Muscle layer of duodenum (tissue), 2 donors: ENCODE measurements at regions not wholly inside any gene's neighbourhood (a gene's known extent, or its start where the extent isn't known, plus 50 kb on each side); places are given as distances from the start of the nearest gene placed in this dataset.
"Not testable (repeated sequence)": the region's sequence is repeated elsewhere in the genome, so short reads cannot be mapped to it uniquely, and the experiment has no call there.

Experiments
- H3K27ac ChIP-seq: one replicate; pipeline ENCODE4 v1.7.0; 2013; ENCODE audit warnings: mild to moderate bottlenecking, low read length
- H3K27me3 ChIP-seq: one replicate; pipeline ENCODE4 v1.7.0; 2013; ENCODE audit warnings: low read depth, mild to moderate bottlenecking, control low read depth, low read length
- H3K36me3 ChIP-seq, 2 donors: one replicate each; pipeline ENCODE4 v1.7.0; 2013; ENCODE audit warnings: low read length in 2 of 2, control low read depth in 1 of 2, mild to moderate bottlenecking in 1 of 2; ENCODE audit not compliant: insufficient read depth in 2 of 2, control insufficient read depth in 1 of 2
- H3K4me1 ChIP-seq, 2 donors: one replicate each; pipeline ENCODE4 v1.7.0; 2013; ENCODE audit warnings: low read length in 2 of 2, mild to moderate bottlenecking in 2 of 2, control low read depth in 1 of 2, moderate library complexity in 1 of 2; ENCODE audit not compliant: insufficient read depth in 2 of 2, control insufficient read depth in 1 of 2
- H3K4me3 ChIP-seq, 2 donors: one replicate each; pipeline ENCODE4 v1.7.0; 2013; ENCODE audit warnings: low read length in 2 of 2, low read depth in 1 of 2, mild to moderate bottlenecking in 1 of 2
- H3K9me3 ChIP-seq, 2 donors: one replicate each; pipeline ENCODE4 v1.7.0; 2013; ENCODE audit warnings: low read length in 2 of 2, control low read depth in 1 of 2, mild to moderate bottlenecking in 1 of 2; ENCODE audit not compliant: control insufficient read depth in 1 of 2
- donor health status: healthy.

DNA sequence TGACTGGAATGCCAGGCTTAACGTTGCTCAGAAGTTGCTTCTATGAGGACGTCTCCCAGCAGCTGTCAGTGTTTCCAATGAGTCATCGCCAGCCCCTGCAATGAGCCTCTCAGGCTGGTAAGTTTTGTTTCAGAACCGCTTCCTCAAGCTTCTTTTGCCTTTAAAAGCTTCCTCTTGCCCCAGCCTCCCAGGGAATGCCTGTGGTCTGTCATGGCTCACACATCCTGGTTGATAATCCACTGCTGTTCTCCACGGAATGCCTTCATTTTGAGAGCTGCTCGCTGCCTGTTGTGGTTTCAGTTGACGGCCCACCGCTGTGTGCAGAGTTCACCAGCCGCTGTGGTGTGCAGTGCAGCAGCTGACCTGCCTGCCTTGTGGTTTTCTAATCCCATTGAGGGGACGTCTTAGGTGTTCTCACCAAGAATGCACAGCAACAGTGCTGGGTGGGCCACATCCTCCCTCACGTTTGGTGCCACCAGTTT, 96.4 kb downstream of the RTP5 start:
- no peaks in the 10 kb centered on the region for H3K27me3 ChIP-seq
- H3K4me1 ChIP-seq = no peaks in the 10 kb centered on the region
- H3K27ac ChIP-seq = no peak overlapping the region
- H3K36me3 ChIP-seq = no peaks in the 10 kb centered on the region
- H3K4me3 ChIP-seq = peak overlapping the region in 1 of 2 donors; percentile 10
- H3K9me3 ChIP-seq = no peaks in the 10 kb centered on the region

DNA sequence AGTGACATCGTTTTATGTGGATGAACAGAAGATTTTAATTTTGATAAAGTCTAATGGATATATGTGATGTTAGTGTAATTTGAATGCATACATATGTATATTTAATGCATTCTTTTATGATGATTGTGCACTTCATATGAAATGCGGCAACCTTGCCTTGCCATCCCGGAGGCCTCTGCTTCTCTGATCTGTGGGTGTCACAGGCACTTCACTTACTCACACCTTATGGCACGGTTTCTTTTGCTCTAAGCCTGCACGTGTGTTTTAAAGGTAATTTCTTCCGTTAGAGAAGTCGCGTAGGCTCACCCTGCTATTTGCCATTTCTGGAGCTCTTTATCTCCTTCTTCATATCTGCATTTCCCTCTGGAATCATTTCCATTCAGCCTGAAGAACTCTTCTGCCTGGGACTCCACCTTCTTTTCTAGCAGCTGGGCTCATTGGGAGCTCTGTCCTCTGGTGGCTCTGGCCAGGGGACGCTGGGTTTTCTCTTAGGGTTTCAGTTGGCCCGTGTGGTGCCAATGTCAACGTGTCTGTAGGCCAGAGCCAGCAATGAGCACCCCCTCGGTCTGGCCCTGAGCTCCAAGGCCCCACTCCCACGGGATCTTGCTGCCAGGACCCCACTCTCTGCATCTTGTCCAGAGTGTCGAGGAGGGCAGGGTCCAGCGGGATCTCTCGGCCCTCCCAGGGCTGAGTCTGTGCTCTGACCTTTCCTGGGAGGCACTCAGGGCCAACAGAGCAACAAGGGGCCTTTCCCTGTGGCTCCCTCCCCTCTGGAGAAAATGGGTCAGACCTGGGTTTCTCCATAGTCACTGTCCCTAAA, 97.3 kb downstream of the RTP5 start:
- peaks cover 0 to 7% of the 10 kb centered on the region in 2 donors for H3K36me3 ChIP-seq

DNA sequence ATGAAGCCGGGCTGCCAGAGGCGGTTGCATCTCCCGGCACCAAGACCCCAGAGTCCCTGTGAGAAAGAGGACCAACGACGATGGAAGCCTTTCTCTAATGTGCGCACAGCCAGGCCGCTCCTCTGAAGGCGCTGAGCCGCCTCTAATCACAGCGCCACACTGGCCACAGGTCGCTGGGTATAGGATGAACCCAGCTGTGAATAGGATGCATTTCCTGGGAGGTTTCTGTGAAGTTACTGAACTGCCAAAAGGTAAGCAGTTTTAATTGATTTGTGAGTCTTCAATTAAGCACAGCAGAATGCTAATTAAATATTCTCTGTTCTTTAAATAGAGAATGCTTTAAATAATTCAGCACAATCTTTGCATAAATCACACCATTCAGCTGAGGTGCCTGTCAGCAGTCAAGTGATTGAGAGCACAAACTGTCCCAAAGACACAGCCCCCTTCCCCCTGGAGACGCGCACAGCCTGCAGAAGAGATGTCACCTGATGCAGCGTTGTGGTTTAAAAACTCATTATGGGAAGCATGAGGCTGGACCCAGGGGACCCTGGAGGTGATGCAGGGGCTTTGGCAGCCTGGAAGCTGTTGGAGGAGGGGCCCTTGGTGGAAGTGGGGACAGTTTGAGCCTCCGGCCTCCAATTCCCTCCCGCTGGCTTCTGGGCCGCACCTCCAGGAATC, 98.1 kb downstream of the RTP5 start:
- Histone ChIP-seq H3K4me3 (no peak overlapping the region), H3K36me3 (peaks cover 0 to 12% of the 10 kb centered on the region in 2 donors), H3K9me3 (no peaks in the 10 kb centered on the region), H3K27ac (no peak overlapping the region), H3K27me3 (no peaks in the 10 kb centered on the region), H3K4me1 (no peaks in the 10 kb centered on the region)

More for the DNA sequence above, 97.3 kb downstream of the RTP5 start:
- Histone ChIP-seq H3K4me1 (no peaks in the 10 kb centered on the region), H3K27ac (no peak overlapping the region), H3K9me3 (no peaks in the 10 kb centered on the region), H3K4me3 (no peak overlapping the region), H3K27me3 (no peaks in the 10 kb centered on the region)

DNA sequence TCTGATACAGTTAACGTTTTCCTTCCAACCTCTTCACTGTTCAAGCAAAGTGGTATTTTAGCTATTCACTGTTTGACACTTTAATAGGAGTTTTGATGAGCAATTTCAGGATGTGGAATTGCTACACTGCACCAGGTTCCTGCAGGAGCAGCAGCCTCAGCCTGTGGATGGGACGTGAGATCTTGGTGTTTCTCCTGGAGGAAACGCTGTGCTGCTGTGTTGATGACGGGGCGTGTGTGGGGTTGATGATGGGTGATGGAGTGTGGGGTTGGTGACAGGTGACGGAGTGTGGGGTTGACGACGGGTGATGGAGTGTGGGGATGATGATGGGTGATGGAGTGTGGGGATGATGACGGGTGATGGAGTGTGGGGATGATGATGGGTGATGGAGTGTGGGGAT, 98.9 kb downstream of the RTP5 start:
- H3K9me3 ChIP-seq = no peaks in the 10 kb centered on the region
- H3K27ac ChIP-seq = no peak overlapping the region
- no peak overlapping the region for H3K4me3 ChIP-seq
- peaks cover 0 to 15% of the 10 kb centered on the region in 2 donors for H3K36me3 ChIP-seq
- H3K27me3 ChIP-seq = no peaks in the 10 kb centered on the region
- H3K4me1 ChIP-seq = no peaks in the 10 kb centered on the region

DNA sequence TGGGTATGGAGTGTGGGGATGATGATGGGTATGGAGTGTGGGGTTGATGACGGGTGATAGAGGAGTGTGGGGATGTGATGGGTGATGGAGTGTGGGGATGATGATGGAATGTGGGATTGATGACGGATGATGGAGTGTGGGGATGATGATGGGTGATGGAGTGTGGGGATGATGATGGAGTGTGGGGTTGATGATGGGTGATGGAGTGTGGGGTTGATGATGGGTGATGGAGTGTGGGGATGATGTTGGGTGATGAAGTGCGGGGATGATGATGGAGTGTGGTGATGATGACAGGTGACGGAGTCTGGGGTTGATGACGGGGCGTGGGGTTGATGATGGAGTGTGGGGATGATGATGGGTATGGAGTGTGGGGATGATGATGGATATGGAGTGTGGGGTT, 99.7 kb downstream of the RTP5 start:
- not testable (repeated sequence) for H3K4me1 ChIP-seq, H3K9me3 ChIP-seq, H3K4me3 ChIP-seq, H3K27me3 ChIP-seq, H3K27ac ChIP-seq
- H3K36me3 ChIP-seq = peaks cover 0 to 15% of the 10 kb centered on the region in 2 donors

DNA sequence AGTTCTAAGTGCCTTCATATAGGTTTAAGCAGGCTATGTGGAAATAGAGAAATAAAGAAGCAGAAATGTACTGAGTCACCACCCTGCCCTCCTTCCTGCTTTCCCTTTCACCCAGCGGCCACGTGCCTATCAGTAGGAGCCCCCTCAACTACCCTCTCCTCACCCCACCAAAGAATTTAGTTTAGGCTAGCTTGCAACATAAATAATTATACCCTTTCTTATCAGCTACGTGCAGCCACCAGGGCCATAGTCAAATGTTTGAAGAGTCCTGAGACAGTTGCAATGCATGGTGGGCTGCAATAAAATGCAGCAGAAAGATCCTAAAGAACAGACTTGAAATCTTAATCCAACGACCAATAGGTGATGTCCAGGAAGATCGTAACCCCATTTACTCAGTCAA, 101.2 kb downstream of the RTP5 start:
- Histone ChIP-seq H3K36me3 (peaks cover 0 to 15% of the 10 kb centered on the region in 2 donors), H3K4me1 (no peaks in the 10 kb centered on the region), H3K4me3 (no peak overlapping the region), H3K27ac (no peak overlapping the region), H3K27me3 (no peaks in the 10 kb centered on the region), H3K9me3 (no peaks in the 10 kb centered on the region)

DNA sequence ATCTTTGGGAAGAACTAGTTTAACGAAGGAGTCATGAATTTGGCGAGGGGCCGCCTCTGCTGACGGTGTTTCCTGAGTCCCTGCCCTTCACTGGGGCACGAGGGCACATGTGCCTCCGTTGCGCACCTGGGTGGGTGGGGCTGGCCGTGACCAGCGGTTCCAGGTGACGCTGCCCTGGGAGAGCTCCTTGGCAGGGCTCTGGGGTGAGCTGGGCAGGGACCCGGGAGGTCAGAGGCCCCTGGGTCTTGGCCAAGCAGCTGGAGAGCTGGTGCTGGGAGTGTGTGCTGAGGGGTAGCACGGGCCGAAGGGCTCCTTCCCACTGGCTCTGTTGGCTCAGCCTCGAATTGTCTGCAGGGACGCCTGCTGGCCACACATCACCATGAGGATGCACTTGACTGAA, 104.6 kb downstream of the RTP5 start:
- Histone ChIP-seq H3K36me3 (peaks cover 0 to 15% of the 10 kb centered on the region in 2 donors), H3K27ac (no peak overlapping the region), H3K27me3 (no peaks in the 10 kb centered on the region), H3K4me3 (no peak overlapping the region), H3K4me1 (no peaks in the 10 kb centered on the region), H3K9me3 (peaks cover 0 to 4% of the 10 kb centered on the region in 2 donors)

DNA sequence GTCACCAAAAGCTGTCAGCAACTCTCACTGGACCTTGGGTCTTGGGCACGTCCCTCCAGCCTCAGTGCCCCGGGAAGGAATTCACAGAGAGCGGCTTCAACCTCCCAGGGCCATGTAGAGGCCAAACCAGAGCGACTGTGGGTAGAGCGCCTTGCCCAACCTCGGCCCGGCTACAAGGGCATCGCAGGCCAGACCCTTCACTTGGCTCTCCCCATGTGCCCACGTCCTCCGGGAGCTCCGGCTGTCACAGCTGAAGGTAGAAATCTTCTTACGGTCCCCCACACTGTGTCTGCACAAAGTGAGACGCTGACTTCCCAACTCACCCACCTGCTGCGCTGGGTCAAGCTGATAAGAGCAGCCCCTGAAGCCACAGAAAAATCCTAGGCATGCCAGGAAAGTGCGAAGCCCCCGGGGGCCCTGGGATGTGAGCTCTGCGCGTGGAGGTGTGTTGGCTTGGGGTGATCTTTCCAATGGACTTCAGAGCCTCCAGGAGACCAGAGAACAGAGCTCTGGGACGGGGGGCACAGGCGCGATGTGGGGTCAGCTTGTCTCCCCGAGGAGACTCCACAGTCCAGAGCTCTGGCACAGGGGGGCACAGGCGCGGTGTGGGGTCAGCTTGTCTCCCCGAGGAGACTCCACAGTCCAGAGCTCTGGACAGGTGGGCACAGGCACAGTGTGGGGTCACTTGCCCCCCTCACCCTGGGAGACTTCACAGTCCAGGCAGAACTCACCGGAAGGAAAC, 105.5 kb downstream of the RTP5 start:
- Histone ChIP-seq H3K4me1 (no peaks in the 10 kb centered on the region), H3K36me3 (peaks cover 0 to 15% of the 10 kb centered on the region in 2 donors), H3K9me3 (peaks cover 0 to 4% of the 10 kb centered on the region in 2 donors), H3K27ac (no peak overlapping the region), H3K27me3 (no peaks in the 10 kb centered on the region), H3K4me3 (no peak overlapping the region)

DNA sequence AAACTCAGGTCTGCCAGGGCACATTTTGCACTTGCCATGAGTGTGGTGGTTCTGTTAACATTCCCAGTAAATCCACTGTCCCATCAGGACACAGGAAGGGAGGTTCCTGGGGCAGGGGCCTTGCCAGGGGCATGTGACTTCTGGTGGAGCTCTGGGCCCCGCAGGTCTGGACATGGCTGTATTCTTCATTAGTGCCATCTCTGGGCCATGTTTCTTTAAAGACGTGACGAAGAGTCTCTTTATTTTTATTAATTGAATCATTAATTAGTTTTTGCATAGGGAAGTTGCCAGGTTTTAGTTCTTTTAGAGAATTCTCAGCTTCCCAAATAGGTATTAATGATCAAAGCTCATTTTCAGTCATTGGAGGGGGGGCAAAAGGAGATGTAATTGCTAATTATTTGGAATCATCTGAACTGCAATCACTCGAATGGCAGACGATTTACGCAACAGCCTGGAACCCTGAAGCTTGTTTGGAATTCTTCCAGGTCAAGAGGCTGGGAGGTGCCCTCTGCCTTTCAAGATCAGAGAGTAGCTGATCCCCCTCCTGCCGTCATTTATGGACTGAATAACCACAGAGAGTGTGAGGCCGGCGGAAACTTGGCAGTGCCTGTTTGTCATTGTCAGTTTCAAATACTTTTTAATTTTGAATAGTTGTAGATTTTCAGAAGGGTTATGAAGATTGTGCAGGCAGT, 106.2 kb downstream of the RTP5 start:
- H3K4me3 ChIP-seq = no peak overlapping the region
- H3K27me3 ChIP-seq = no peaks in the 10 kb centered on the region
- H3K9me3 ChIP-seq = peaks cover 0 to 4% of the 10 kb centered on the region in 2 donors
- no peaks in the 10 kb centered on the region for H3K4me1 ChIP-seq
- H3K27ac ChIP-seq = no peak overlapping the region
- peaks cover 0 to 15% of the 10 kb centered on the region in 2 donors for H3K36me3 ChIP-seq

DNA sequence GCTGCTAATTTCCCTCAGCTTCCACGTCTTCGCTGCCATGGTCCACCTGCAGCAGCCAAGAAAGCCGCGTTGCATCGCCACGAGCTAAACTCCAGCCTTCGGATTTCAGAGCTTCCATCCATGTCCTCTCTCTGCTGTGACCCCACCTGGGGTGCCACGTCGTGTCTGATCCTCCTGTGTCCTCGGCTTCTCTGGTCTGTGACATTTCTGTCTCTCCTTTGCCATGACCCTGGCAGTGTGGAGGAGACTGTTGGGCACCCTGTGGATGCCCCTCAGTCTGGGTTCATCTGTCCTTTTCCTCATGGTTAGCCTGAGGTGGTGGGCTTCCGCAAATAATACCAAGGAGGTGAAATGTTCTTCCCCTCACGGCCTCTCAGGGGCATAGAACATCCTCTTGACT, 106.8 kb downstream of the RTP5 start:
- Histone ChIP-seq H3K36me3 (peaks cover 0 to 12% of the 10 kb centered on the region in 2 donors), H3K4me1 (no peaks in the 10 kb centered on the region), H3K4me3 (no peak overlapping the region), H3K27ac (no peak overlapping the region), H3K9me3 (peaks cover 0 to 4% of the 10 kb centered on the region in 2 donors), H3K27me3 (no peaks in the 10 kb centered on the region)
